OCI-LY1 (cell line): ENCODE measurements at regions not wholly inside any gene's neighbourhood (a gene's known extent, or its start where the extent isn't known, plus 50 kb on each side); places are given as distances from the start of the nearest gene placed in this dataset.

Experiments used
- H2AFZ ChIP-seq: fragments of 200-600 bp; sonication (generic), shearing (Covaris generic); 2 replicates; pipeline ENCODE4 v1.6.0; 2014; ENCODE audit warnings: antibody characterized with exemption, mild to moderate bottlenecking, low read length
- H3F3A ChIP-seq: fragments of 200-600 bp; sonication (generic), shearing (Covaris generic); 2 replicates; pipeline ENCODE4 v1.6.0; 2014; ENCODE audit warnings: mild to moderate bottlenecking, antibody characterized with exemption, low read length, moderate library complexity; ENCODE audit not compliant: insufficient read depth
- H3K27ac ChIP-seq: fragments of 200-600 bp; sonication (generic); 2 replicates; pipeline ENCODE4 v1.5.1; 2014; ENCODE audit warnings: low read length, mixed run types, mild to moderate bottlenecking, low read depth; ENCODE audit not compliant: poor library complexity, severe bottlenecking
- H3K27me3 ChIP-seq: fragments of 200-600 bp; sonication (generic); 2 replicates; pipeline ENCODE4 v1.6.0; 2014; ENCODE audit warnings: antibody characterized with exemption, mild to moderate bottlenecking, low read length, moderate library complexity; ENCODE audit not compliant: insufficient read depth
- H3K36me3 ChIP-seq: fragments of 200-600 bp; sonication (generic); 2 replicates; pipeline ENCODE4 v1.6.1; 2014; ENCODE audit warnings: mild to moderate bottlenecking, antibody characterized with exemption, low read length, moderate library complexity, mixed read lengths; ENCODE audit not compliant: insufficient read depth
- H3K4me1 ChIP-seq: fragments of 200-600 bp; sonication (generic); 2 replicates; pipeline ENCODE4 v1.5.1; 2014; ENCODE audit warnings: mild to moderate bottlenecking, low read length, moderate library complexity; ENCODE audit not compliant: insufficient read depth, severe bottlenecking
- H3K4me2 ChIP-seq: fragments of 200-600 bp; sonication (generic), shearing (Covaris generic); 2 replicates; pipeline ENCODE4 v1.6.1; 2014; ENCODE audit warnings: low read length
- H3K4me3 ChIP-seq: fragments of 200-600 bp; sonication (generic); 2 replicates; pipeline ENCODE4 v1.5.1; 2014; ENCODE audit warnings: low read length, low read depth, mild to moderate bottlenecking, mixed read lengths; ENCODE audit not compliant: poor library complexity, severe bottlenecking
- H3K79me2 ChIP-seq: fragments of 200-600 bp; shearing (Covaris generic); 2 replicates; pipeline ENCODE4 v1.6.1; 2016; ENCODE audit warnings: mixed run types, low read length, mixed read lengths; ENCODE audit not compliant: insufficient read depth
- H3K9ac ChIP-seq: fragments of 200-600 bp; sonication (generic), shearing (Covaris generic); 2 replicates; pipeline ENCODE4 v1.6.1; 2014; ENCODE audit warnings: mild to moderate bottlenecking, low read length, mixed read lengths
- H3K9me2 ChIP-seq: fragments of 200-600 bp; sonication (generic), shearing (Covaris generic); 2 replicates; pipeline ENCODE4 v1.6.1; 2014; ENCODE audit warnings: low read depth, mild to moderate bottlenecking, low read length, mixed read lengths
- H3K9me3 ChIP-seq: fragments of 200-600 bp; shearing (Covaris generic); 2 replicates; pipeline ENCODE4 v1.6.1; 2014; ENCODE audit warnings: low read length, mixed read lengths
- H4K20me1 ChIP-seq: fragments of 200-600 bp; sonication (generic), shearing (Covaris generic); 2 replicates; pipeline ENCODE4 v1.6.0; 2016; ENCODE audit warnings: mild to moderate bottlenecking, low read length; ENCODE audit not compliant: insufficient read depth
- EZH2 ChIP-seq: fragments of 200-600 bp; sonication (generic), shearing (Covaris generic); IDR thresholded peaks from 2 replicates; pipeline ENCODE4 v1.8.0; 2017; ENCODE audit warnings: borderline replicate concordance, mixed run types, mild to moderate bottlenecking, antibody characterized with exemption, low read length, moderate library complexity, mixed read lengths
- TF ChIP-seq, protein P1 (sequence below): fragments of 200-600 bp; sonication (generic), shearing (Covaris generic); IDR thresholded peaks from 2 replicates; pipeline ENCODE4 v1.5.1; 2017; ENCODE audit warnings: mild to moderate bottlenecking, antibody characterized with exemption, low read length, moderate library complexity, mixed read lengths

DNA sequence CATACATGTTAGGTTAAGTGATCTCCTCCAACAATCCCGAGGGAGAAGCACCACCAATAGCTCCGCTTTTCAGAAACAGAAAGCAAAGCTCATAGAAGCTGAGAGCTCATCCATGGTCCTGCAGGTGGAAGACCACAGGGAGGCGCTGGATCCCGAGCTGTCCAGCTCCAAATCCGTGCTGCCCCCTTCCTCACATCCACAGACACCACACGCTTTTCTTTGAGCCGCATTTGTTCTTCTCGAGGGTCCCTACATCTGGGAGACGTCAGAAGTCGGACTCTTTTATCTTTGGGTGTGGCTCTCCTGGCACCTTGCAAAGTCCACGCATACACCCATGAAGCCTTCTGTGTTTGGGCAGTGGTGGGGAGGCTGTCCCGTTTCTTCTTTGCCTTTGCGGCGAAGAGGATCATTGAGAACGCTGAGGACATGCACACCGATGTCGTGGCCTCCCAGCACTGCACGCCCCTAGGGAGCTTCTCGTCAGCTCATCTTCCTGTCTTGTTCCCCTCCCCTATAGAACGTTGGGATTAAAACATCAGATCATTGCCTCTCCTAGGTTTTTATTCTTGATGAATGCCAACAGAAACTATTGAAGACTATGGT lies 184.8 kb downstream of the TEX29 start:
- no peaks in the 10 kb centered on the region for H4K20me1 ChIP-seq
- no peak overlapping the region for H3K27ac ChIP-seq
- peaks cover 5% of the 10 kb centered on the region; the same call in 1 of the 2 replicates for H3K27me3 ChIP-seq
- no peaks in the 10 kb centered on the region for H3K9me3 ChIP-seq
- H3K9ac ChIP-seq: no peak overlapping the region
- H3K4me1 ChIP-seq: no peaks in the 10 kb centered on the region
- no peak overlapping the region for H2AFZ ChIP-seq
- H3K9me2 ChIP-seq: no peaks in the 10 kb centered on the region
- no peak overlapping the region for H3K4me3 ChIP-seq
- no peaks in the 10 kb centered on the region for H3K36me3 ChIP-seq
- no peaks in the 10 kb centered on the region for H3F3A ChIP-seq
- no peak overlapping the region for H3K4me2 ChIP-seq
- H3K79me2 ChIP-seq: no peaks in the 10 kb centered on the region
- TF ChIP-seq EZH2: no peak
- TF ChIP-seq, protein P1, sequence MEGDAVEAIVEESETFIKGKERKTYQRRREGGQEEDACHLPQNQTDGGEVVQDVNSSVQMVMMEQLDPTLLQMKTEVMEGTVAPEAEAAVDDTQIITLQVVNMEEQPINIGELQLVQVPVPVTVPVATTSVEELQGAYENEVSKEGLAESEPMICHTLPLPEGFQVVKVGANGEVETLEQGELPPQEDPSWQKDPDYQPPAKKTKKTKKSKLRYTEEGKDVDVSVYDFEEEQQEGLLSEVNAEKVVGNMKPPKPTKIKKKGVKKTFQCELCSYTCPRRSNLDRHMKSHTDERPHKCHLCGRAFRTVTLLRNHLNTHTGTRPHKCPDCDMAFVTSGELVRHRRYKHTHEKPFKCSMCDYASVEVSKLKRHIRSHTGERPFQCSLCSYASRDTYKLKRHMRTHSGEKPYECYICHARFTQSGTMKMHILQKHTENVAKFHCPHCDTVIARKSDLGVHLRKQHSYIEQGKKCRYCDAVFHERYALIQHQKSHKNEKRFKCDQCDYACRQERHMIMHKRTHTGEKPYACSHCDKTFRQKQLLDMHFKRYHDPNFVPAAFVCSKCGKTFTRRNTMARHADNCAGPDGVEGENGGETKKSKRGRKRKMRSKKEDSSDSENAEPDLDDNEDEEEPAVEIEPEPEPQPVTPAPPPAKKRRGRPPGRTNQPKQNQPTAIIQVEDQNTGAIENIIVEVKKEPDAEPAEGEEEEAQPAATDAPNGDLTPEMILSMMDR: peak; percentile 32; the same call in 1 of the 2 replicates

DNA sequence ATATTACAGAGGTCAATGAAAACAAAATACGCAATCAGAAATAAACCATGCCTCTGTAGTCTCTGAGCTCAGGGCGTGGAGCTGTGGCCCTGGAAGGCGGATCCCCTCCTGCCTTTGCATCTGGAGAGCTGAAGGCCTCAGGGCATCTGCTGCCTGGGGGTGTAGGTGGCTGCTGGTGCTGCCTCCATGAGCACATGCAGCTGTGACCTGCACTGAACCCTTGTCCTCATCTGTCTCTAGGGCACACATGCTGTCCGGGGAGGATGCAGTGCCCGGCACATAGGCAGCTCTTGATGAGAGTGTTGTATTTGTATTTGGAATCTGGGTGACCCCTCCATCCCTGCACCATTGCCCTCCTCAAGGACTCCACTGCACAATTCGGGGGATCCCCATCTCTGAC lies 185.7 kb downstream of the TEX29 start:
- peaks cover 5% of the 10 kb centered on the region; the same call in 1 of the 2 replicates for H3K27me3 ChIP-seq
- no peaks in the 10 kb centered on the region for H3K36me3 ChIP-seq
- H3K27ac ChIP-seq: no peak overlapping the region
- H3K4me2 ChIP-seq: no peak overlapping the region
- TF ChIP-seq, protein P1: no peak
- no peak for TF ChIP-seq EZH2
- H2AFZ ChIP-seq: no peak overlapping the region
- no peaks in the 10 kb centered on the region for H3K4me1 ChIP-seq
- H3F3A ChIP-seq: no peaks in the 10 kb centered on the region
- no peaks in the 10 kb centered on the region for H3K9me3 ChIP-seq
- H3K9ac ChIP-seq: no peak overlapping the region
- H3K9me2 ChIP-seq: no peaks in the 10 kb centered on the region
- H3K4me3 ChIP-seq: no peak overlapping the region
- no peaks in the 10 kb centered on the region for H4K20me1 ChIP-seq
- H3K79me2 ChIP-seq: no peaks in the 10 kb centered on the region

DNA sequence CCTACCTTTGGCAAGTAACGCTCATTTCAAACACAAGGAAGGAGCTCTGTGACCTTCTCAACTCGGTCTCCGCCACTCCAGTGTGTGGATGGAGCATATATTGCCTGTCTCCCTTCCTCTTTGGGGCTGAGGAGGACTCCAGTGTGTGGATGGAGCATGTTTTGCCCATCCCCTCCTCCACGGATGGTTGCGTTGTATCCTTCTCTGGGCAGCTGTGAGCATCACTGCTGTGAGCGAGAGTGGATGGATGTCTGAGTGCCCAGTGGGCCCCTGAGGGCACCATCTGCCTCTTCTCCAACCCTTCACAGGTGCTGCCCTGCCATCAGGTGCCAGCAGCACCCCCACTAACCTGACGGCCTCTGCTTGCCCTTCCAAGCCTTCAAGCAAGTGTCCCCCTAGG lies 186.2 kb downstream of the TEX29 start:
- Histone ChIP-seq H3K4me2 (no peak overlapping the region), H2AFZ (no peak overlapping the region), H3K79me2 (no peaks in the 10 kb centered on the region), H3K4me1 (no peaks in the 10 kb centered on the region), H3K9me2 (no peaks in the 10 kb centered on the region), H3K9ac (no peak overlapping the region), H4K20me1 (no peaks in the 10 kb centered on the region), H3K27ac (no peak overlapping the region), H3F3A (no peaks in the 10 kb centered on the region), H3K9me3 (no peaks in the 10 kb centered on the region), H3K4me3 (no peak overlapping the region), H3K27me3 (peaks cover 5% of the 10 kb centered on the region; the same call in 1 of the 2 replicates), H3K36me3 (no peaks in the 10 kb centered on the region)
- TF ChIP-seq, protein P1: no peak
- TF ChIP-seq EZH2: no peak
